HG03520 (cell line): ENCODE measurements at regions not wholly inside any gene's neighbourhood (a gene's known extent, or its start where the extent isn't known, plus 50 kb on each side); places are given as distances from the start of the nearest gene placed in this dataset.
"Not testable (repeated sequence)": the region's sequence is repeated elsewhere in the genome, so short reads cannot be mapped to it uniquely, and the experiment has no call there.

Source experiments
- ATAC-seq: cut with Tn5 transposase; IDR thresholded peaks from one replicate; pipeline ENCODE4 v1.9.1; 2021; ENCODE audit warnings: mild to moderate bottlenecking, moderate library complexity; ENCODE audit not compliant: unreplicated experiment

DNA sequence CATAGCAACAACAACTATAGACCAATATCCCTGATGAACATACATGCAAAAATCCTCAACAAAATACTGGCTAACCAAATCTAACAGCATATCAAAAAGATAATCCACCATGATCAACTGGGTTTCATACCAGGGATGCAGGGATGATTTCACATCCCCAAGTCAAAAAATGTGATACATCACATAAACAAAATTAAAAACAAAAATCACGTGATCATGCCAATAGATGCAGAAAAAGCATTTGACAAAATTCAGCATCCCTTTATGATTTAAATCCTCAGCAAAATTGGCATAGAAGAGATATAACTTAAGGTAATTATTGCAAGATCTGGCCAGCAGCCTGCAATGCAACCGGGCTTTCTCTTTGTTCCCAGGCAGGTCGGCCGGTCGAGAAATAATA lies 735.1 kb upstream of the SGO1 start:
- not testable (repeated sequence) for ATAC-seq

DNA sequence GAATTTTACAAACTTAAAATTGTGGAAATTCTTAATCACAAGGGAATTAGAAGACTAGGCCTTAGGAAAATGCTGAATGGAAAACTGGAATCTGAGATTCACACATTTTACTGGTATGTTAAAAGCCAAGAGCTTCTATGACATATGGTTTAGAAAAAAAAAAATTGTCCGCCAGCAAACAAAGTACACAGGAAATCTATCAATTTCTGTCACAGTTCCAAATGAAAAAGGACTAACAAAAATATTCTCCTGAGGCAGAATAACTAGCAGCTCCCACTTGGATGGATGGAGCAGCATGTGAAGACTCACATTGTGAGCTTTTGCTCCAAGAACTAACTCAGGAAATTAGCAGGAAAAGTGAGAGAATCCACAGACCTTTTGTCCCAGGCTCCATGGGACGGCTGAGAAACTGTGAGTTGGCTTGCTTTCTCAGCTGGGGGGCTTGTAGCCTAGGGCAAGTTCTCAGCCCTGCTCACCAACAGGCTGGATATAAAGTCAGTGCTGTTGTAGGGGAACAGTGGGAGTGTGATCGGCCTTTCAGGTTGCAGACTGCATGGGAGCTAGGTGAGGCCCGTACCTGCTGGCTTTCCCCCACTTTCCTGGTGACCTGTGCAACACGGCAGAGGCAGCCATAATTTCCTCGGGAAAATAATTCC lies 731.1 kb upstream of the SGO1 start:
- no peak for ATAC-seq

DNA sequence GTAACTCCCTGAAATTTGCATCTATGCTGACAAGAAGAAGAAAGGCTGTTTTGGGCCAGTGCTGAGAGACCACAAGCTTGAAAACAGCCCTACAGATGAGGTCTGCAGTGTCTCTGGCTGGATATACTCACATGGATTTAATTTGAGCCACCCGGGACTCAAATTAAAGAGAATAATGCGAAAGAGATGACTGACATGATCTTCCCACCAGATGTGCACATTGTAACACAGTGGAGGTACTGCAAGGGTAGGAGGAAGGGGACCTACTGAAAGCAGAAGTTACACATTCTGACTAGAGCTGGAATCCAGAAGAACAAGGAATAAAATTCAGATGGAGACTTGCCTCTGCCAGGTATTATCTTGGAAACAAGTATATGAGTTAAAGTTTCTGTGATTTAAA lies 728.3 kb upstream of the SGO1 start:
- no peak for ATAC-seq

DNA sequence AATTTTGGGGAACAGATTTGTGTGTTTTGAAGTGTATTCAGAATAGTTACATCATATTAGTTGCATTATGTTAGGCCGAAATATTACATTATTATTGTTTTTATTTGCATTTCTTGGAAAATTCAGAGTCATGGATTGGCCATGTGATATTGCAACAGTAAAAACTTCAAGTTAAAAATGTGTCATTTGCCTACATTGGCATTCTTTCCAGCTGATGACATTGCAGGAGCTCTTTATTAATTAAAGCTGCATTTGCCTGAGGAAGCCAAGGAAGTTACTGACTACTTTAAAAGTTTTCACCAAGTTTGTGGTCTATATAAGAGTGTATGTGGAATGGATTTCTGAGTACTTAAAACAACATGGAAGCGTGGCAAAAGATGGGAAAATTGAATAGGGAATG lies 726.4 kb upstream of the SGO1 start:
- ATAC-seq, result no peak

GRCh38 chr3:20909511-20909910 lies 723.5 kb upstream of the SGO1 start:
- no peak for ATAC-seq

DNA sequence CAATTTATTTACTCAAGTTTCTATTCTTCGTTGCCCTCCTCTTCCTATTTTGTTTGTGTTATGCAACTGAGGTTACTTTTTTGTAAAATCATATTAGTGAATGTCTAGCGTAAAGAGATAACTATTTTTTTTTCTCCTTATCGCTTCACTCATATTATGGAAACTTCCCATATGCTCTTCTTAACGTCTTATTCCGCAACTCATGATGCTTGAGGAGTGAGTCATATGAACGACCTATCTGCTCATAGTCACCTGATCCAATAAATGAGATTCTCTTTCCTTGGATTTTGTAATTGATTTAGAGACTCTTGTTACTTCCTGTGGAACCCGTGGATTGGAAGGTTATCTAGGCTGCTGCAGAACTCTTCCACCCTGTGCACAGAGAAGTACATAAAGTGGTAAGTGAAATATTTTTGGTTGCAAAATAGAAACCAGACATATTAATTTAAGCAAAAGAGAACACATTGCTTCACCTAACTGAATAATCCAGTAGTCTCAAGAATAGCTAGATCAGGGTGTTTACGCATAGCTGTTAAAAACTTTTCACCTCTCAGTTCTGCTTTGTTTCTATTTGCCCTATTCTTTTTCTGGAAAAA lies 719.3 kb upstream of the SGO1 start:
- no peak for ATAC-seq

GRCh38 chr3:20904671-20905070 lies 718.7 kb upstream of the SGO1 start:
- ATAC-seq, result no peak

DNA sequence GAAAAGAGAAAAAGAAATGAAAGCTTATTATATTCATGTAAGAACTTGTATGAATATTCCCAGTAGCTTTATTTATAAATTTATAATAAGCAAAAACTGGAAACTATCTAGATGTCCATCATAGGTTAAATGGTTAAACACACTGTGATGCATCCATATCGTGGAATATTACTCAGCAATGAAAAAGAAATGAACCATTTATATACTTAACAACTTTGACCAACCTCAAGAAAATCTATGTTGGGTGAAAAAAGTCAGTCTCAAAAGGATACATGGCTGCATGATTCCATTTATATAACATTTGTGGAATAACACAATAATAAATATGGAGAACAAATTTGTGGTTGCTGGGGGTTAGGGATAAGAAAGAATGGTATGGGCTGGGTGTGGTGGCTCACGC lies 713.0 kb upstream of the SGO1 start:
- ATAC-seq, result no peak

- ATAC-seq, result no peak
Observed at GRCh38 chr3:20890111-20890519, 704.1 kb upstream of the SGO1 start.

GRCh38 chr3:20878691-20879090 lies 692.7 kb upstream of the SGO1 start:
- no peak for ATAC-seq

- no peak for ATAC-seq
Observed at GRCh38 chr3:20873235-20873634, 687.2 kb upstream of the SGO1 start.

DNA sequence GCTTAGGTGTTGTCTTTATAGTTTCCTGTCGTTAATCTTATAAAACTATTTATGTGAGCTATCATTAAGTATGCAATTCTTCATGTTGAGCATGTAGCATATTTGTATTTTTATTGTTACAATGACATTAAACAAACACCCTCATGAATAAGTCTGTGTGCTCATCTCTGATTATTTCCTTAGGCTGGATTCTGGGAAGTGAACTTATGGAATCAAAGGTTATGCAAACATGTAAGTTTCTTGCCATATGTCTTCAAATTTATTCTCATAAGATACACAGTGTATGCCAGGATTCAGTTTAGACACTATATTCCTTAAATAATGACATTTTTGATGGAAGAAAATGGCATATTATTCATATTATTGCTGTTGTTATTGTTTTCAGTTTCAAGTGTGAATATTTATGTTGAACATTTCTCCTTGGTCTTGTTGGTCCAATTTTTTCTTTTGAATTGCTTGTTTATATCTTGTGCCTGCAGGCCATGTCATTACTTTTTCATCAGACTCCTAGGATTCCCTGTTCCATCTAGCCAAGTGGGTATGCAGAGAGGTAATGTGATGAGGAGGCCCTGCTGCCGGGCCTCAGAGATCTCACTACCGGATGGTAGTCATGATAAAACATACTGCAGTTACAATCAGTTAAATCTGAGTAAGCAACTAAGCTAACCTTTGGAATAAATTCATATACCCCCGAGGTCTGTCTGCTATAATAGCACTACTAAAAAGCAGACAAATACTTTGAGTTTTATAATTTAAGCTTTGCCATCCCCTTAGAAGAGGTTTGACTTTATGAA lies 684.3 kb upstream of the SGO1 start:
- no peak for ATAC-seq

- ATAC-seq, result no peak
Observed at GRCh38 chr3:20865803-20866202, 679.8 kb upstream of the SGO1 start.

DNA sequence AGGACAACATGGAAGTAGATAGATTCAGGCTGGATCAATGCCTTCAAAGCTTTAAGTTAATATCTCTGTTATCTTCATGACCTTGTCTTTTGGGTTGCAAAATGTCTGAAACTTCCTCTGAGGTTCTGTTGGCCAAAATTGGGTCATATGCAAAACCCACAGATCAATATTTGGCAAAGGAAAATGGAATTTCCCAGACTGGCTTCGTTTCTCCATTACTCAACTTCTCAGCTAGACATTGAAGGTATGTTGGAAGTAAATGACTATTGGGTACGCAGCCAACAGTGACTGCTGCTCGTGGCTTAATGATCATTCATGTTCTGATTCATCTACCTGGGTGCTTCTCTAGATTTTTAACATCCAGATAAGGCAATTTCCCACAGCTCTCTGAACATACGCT lies 675.4 kb upstream of the SGO1 start:
- no peak for ATAC-seq

- ATAC-seq, result no peak
Observed at GRCh38 chr3:20857636-20858035, 671.6 kb upstream of the SGO1 start.

GRCh38 chr3:20853890-20854289 lies 667.9 kb upstream of the SGO1 start:
- no peak for ATAC-seq

- ATAC-seq, result no peak
Observed at GRCh38 chr3:20852712-20853111, 666.7 kb upstream of the SGO1 start.

GRCh38 chr3:20849975-20850374 lies 664.0 kb upstream of the SGO1 start:
- no peak for ATAC-seq

GRCh38 chr3:20846832-20847231 lies 660.8 kb upstream of the SGO1 start:
- no peak for ATAC-seq

DNA sequence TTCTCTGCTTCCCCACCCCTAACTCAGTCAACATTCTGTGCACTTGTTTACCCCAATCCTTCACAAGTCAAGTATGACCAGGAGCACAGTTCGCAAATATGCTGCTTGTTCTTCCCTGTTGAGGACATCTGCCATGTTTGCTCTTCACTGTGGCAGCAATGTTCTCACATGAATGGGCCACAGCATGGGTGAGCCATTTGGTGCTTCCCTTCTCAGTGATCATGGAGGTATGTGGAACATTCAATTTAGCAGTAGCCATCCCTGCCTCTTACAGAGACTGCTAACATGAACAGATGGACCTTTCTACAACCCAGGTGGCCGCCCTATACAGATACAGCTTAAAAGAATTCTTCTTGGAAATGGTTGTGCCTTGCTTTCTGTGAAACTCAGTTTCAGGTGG lies 660.1 kb upstream of the SGO1 start:
- ATAC-seq, result no peak

DNA sequence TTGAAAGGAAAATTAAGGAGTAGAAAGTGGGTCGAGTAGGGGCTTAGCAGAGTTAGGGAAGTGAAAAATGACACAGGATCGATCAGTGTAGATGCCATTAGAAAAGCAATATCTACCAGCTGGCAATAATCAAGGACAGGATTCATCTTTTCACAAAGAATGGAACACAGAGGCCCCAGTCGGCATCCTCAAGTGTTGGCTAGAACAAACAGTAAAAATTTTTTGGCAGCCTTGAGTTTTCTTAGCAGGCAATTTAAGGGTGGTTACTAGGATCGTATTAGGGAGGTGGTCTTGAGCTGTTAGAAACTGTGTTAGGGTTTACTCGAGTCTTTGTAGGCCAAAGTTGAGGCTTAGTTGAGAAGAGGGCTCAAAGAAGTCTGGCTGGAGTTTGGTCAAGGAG lies 658.8 kb upstream of the SGO1 start:
- no peak for ATAC-seq
